Activated naive CD4-positive, alpha-beta T cell treated with anti-CD3 and anti-CD28 coated beads, Interleukin-2, amount 10 ng/mL, durations not matched to agents 7 days and 5 days (primary cell): ENCODE measurements at regions not wholly inside any gene's neighbourhood (a gene's known extent, or its start where the extent isn't known, plus 50 kb on each side); places are given as distances from the start of the nearest gene placed in this dataset.
"Not testable (repeated sequence)": the region's sequence is repeated elsewhere in the genome, so short reads cannot be mapped to it uniquely, and the experiment has no call there.

Experiments used
- CTCF ChIA-PET: fragments of 350-600 bp; sonication (Branson Sonifier 250); formaldehyde crosslinking; loops from one replicate; lab custom pipeline; 2021; ENCODE audit warnings: antibody characterized with exemption; lab: Charles Lee
- DNase-seq: peaks from one replicate; pipeline ENCODE4 v3.0.0-alpha.2; 2020
- H3K27ac Mint-ChIP-seq: one replicate; pipeline ENCODE4 v1.8.0; 2021; ENCODE audit warnings: mild to moderate bottlenecking, moderate library complexity, mixed read lengths
- H3K27me3 Mint-ChIP-seq: one replicate; pipeline ENCODE4 v1.8.0; 2021; ENCODE audit warnings: mild to moderate bottlenecking, mixed read lengths
- H3K36me3 Mint-ChIP-seq: one replicate; pipeline ENCODE4 v1.8.0; 2021; ENCODE audit warnings: mixed read lengths
- H3K4me1 Mint-ChIP-seq: one replicate; pipeline ENCODE4 v1.8.0; 2021; ENCODE audit warnings: mixed read lengths
- H3K4me3 Mint-ChIP-seq: one replicate; pipeline ENCODE4 v1.8.0; 2021; ENCODE audit warnings: mild to moderate bottlenecking, moderate library complexity, mixed read lengths
- H3K9me3 Mint-ChIP-seq: one replicate; pipeline ENCODE4 v1.8.0; 2021; ENCODE audit warnings: mixed read lengths

- Mint-ChIP-seq H3K4me3 (no peak overlapping the region), H3K9me3 (peaks cover 33% of the 10 kb centered on the region), H3K36me3 (no peaks in the 10 kb centered on the region), H3K4me1 (no peaks in the 10 kb centered on the region), H3K27me3 (no peaks in the 10 kb centered on the region), H3K27ac (no peak overlapping the region)
- DNase-seq = no peak
- CTCF ChIA-PET = no interaction called here
Observed at GRCh38 chr7:69440976-69441375, 157.3 kb upstream of the AUTS2 start.

GRCh38 chr7:69443136-69443535 is 155.1 kb upstream of the AUTS2 start:
- DNase-seq = no peak
- no peaks in the 10 kb centered on the region for H3K4me1 Mint-ChIP-seq
- peaks cover 32% of the 10 kb centered on the region for H3K9me3 Mint-ChIP-seq
- no peak overlapping the region for H3K27ac Mint-ChIP-seq
- no peaks in the 10 kb centered on the region for H3K27me3 Mint-ChIP-seq
- H3K36me3 Mint-ChIP-seq = no peaks in the 10 kb centered on the region
- CTCF ChIA-PET = no interaction called here
- H3K4me3 Mint-ChIP-seq = no peak overlapping the region

GRCh38 chr7:69445541-69445940 is 152.7 kb upstream of the AUTS2 start:
- CTCF ChIA-PET = no interaction called here
- DNase-seq = no peak
- Mint-ChIP-seq H3K27me3 (no peaks in the 10 kb centered on the region), H3K9me3 (peaks cover 19% of the 10 kb centered on the region), H3K27ac (no peak overlapping the region), H3K36me3 (no peaks in the 10 kb centered on the region), H3K4me1 (no peaks in the 10 kb centered on the region), H3K4me3 (no peak overlapping the region)

GRCh38 chr7:69446213-69446612 is 152.1 kb upstream of the AUTS2 start:
- H3K4me1 Mint-ChIP-seq, H3K4me3 Mint-ChIP-seq, H3K27me3 Mint-ChIP-seq, CTCF ChIA-PET, H3K36me3 Mint-ChIP-seq, H3K27ac Mint-ChIP-seq, DNase-seq: not testable (repeated sequence)
- H3K9me3 Mint-ChIP-seq = peaks cover 19% of the 10 kb centered on the region

- no peaks in the 10 kb centered on the region for H3K4me1 Mint-ChIP-seq
- H3K27me3 Mint-ChIP-seq = no peaks in the 10 kb centered on the region
- no peak overlapping the region for H3K27ac Mint-ChIP-seq
- H3K9me3 Mint-ChIP-seq = peaks cover 16% of the 10 kb centered on the region
- no peaks in the 10 kb centered on the region for H3K36me3 Mint-ChIP-seq
- DNase-seq = no peak
- CTCF ChIA-PET = no interaction called here
- no peak overlapping the region for H3K4me3 Mint-ChIP-seq
Observed at GRCh38 chr7:69448071-69448470, 150.2 kb upstream of the AUTS2 start.

- H3K27ac Mint-ChIP-seq = no peak overlapping the region
- H3K4me1 Mint-ChIP-seq = no peaks in the 10 kb centered on the region
- H3K9me3 Mint-ChIP-seq = peaks cover 15% of the 10 kb centered on the region
- no peak for DNase-seq
- no peaks in the 10 kb centered on the region for H3K27me3 Mint-ChIP-seq
- no peaks in the 10 kb centered on the region for H3K36me3 Mint-ChIP-seq
- CTCF ChIA-PET = no interaction called here
- no peak overlapping the region for H3K4me3 Mint-ChIP-seq
Observed at GRCh38 chr7:69450456-69450855, 147.8 kb upstream of the AUTS2 start.

GRCh38 chr7:69451715-69452114 is 146.6 kb upstream of the AUTS2 start:
- H3K4me3 Mint-ChIP-seq = no peak overlapping the region
- H3K9me3 Mint-ChIP-seq = peaks cover 14% of the 10 kb centered on the region
- H3K4me1 Mint-ChIP-seq = no peaks in the 10 kb centered on the region
- no peak overlapping the region for H3K27ac Mint-ChIP-seq
- DNase-seq = no peak
- H3K36me3 Mint-ChIP-seq = no peaks in the 10 kb centered on the region
- CTCF ChIA-PET = no interaction called here
- no peaks in the 10 kb centered on the region for H3K27me3 Mint-ChIP-seq

- CTCF ChIA-PET = no interaction called here
- Mint-ChIP-seq H3K4me1 (no peaks in the 10 kb centered on the region), H3K9me3 (peaks cover 13% of the 10 kb centered on the region)
Observed at GRCh38 chr7:69452797-69453196, 145.5 kb upstream of the AUTS2 start.

GRCh38 chr7:69457595-69458504 is 140.4 kb upstream of the AUTS2 start:
- Mint-ChIP-seq H3K27me3 (no peaks in the 10 kb centered on the region), H3K36me3 (no peaks in the 10 kb centered on the region), H3K9me3 (peaks cover 15% of the 10 kb centered on the region), H3K27ac (no peak overlapping the region), H3K4me1 (no peaks in the 10 kb centered on the region), H3K4me3 (no peak overlapping the region)
- no peak for DNase-seq
- CTCF ChIA-PET = no interaction called here

More at GRCh38 chr7:69452797-69453196, 145.5 kb upstream of the AUTS2 start:
- H3K27ac Mint-ChIP-seq = no peak overlapping the region
- no peaks in the 10 kb centered on the region for H3K27me3 Mint-ChIP-seq
- H3K36me3 Mint-ChIP-seq = no peaks in the 10 kb centered on the region
- no peak overlapping the region for H3K4me3 Mint-ChIP-seq
- DNase-seq = no peak

- H3K4me3 Mint-ChIP-seq = no peak overlapping the region
- H3K9me3 Mint-ChIP-seq = peaks cover 24% of the 10 kb centered on the region
- CTCF ChIA-PET = no interaction called here
- H3K4me1 Mint-ChIP-seq = no peaks in the 10 kb centered on the region
- H3K36me3 Mint-ChIP-seq = no peaks in the 10 kb centered on the region
- no peaks in the 10 kb centered on the region for H3K27me3 Mint-ChIP-seq
- no peak for DNase-seq
- no peak overlapping the region for H3K27ac Mint-ChIP-seq
Observed at GRCh38 chr7:69464035-69464434, 134.2 kb upstream of the AUTS2 start.

GRCh38 chr7:69465262-69465661 is 133.0 kb upstream of the AUTS2 start:
- no peaks in the 10 kb centered on the region for H3K27me3 Mint-ChIP-seq
- H3K36me3 Mint-ChIP-seq = no peaks in the 10 kb centered on the region
- H3K9me3 Mint-ChIP-seq = peaks cover 28% of the 10 kb centered on the region
- H3K4me3 Mint-ChIP-seq = no peak overlapping the region
- DNase-seq = no peak
- no peaks in the 10 kb centered on the region for H3K4me1 Mint-ChIP-seq
- H3K27ac Mint-ChIP-seq = no peak overlapping the region
- CTCF ChIA-PET = no interaction called here

GRCh38 chr7:69467826-69468225 is 130.4 kb upstream of the AUTS2 start:
- CTCF ChIA-PET = no interaction called here
- Mint-ChIP-seq H3K27me3 (no peaks in the 10 kb centered on the region), H3K9me3 (peaks cover 29% of the 10 kb centered on the region), H3K27ac (no peak overlapping the region), H3K4me3 (no peak overlapping the region), H3K36me3 (no peaks in the 10 kb centered on the region), H3K4me1 (no peaks in the 10 kb centered on the region)
- DNase-seq = no peak

GRCh38 chr7:69476416-69476815 is 121.9 kb upstream of the AUTS2 start:
- CTCF ChIA-PET = no interaction called here
- peaks cover 6% of the 10 kb centered on the region for H3K9me3 Mint-ChIP-seq
- DNase-seq = no peak
- H3K27ac Mint-ChIP-seq = no peak overlapping the region
- no peaks in the 10 kb centered on the region for H3K4me1 Mint-ChIP-seq
- no peaks in the 10 kb centered on the region for H3K27me3 Mint-ChIP-seq
- H3K4me3 Mint-ChIP-seq = no peak overlapping the region
- no peaks in the 10 kb centered on the region for H3K36me3 Mint-ChIP-seq

GRCh38 chr7:69482676-69483075 is 115.6 kb upstream of the AUTS2 start:
- Mint-ChIP-seq H3K27me3 (no peaks in the 10 kb centered on the region), H3K27ac (no peak overlapping the region), H3K36me3 (no peaks in the 10 kb centered on the region), H3K9me3 (peaks cover 12% of the 10 kb centered on the region), H3K4me3 (no peak overlapping the region), H3K4me1 (no peaks in the 10 kb centered on the region)
- CTCF ChIA-PET = no interaction called here
- DNase-seq = no peak

GRCh38 chr7:69489533-69489932 is 108.7 kb upstream of the AUTS2 start:
- H3K4me1 Mint-ChIP-seq = no peaks in the 10 kb centered on the region
- no peaks in the 10 kb centered on the region for H3K27me3 Mint-ChIP-seq
- H3K36me3 Mint-ChIP-seq = no peaks in the 10 kb centered on the region
- CTCF ChIA-PET = no interaction called here
- no peak for DNase-seq
- no peak overlapping the region for H3K4me3 Mint-ChIP-seq
- H3K9me3 Mint-ChIP-seq = peaks cover 4% of the 10 kb centered on the region
- H3K27ac Mint-ChIP-seq = no peak overlapping the region
